Transverse colon (tissue), 4 donors: ENCODE measurements at regions not wholly inside any gene's neighbourhood (a gene's known extent, or its start where the extent isn't known, plus 50 kb on each side); places are given as distances from the start of the nearest gene placed in this dataset.

Source experiments
- POLR2AphosphoS5 ChIP-seq, 3 donors: sonication (generic); formaldehyde crosslinking; IDR thresholded peaks; one replicate each; pipeline ENCODE4 v1.6.1; 2016; ENCODE audit warnings: antibody characterized with exemption in 3 of 3
- TF ChIP-seq, protein P1 (sequence below), 5 experiments: fragments of 200-600 bp in 3 of 5; fragments of 450-650 bp in 2 of 5; sonication (generic) in 3 of 5; IDR thresholded peaks; 1 replicate in 2 of 5; 2 replicates in 3 of 5; pipeline ENCODE4 v1.5.1; 2016 to 2017; ENCODE audit warnings: antibody characterized with exemption in 5 of 5, inconsistent platforms in 3 of 5, mild to moderate bottlenecking in 2 of 5, moderate library complexity in 1 of 5

DNA sequence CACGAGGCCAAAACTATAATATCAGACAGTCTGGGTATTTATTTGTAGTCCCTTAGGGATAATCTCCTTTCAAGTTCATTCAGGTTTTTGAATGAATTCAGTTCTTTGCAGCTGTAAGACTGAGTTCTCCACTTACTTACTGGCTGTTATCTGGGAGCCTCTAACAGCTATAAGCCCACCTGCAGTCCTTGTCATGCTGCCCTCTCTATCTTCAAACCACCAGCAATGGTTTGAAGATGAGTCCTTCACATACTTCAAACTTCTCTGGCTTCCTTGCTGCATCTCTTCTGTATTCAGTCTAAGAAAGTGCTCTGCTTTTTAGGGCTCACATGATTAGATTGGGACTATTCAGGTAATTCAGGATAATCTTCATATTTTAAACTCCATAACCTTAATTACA is 154.5 kb upstream of the STT3B start:
- TF ChIP-seq, protein P1, sequence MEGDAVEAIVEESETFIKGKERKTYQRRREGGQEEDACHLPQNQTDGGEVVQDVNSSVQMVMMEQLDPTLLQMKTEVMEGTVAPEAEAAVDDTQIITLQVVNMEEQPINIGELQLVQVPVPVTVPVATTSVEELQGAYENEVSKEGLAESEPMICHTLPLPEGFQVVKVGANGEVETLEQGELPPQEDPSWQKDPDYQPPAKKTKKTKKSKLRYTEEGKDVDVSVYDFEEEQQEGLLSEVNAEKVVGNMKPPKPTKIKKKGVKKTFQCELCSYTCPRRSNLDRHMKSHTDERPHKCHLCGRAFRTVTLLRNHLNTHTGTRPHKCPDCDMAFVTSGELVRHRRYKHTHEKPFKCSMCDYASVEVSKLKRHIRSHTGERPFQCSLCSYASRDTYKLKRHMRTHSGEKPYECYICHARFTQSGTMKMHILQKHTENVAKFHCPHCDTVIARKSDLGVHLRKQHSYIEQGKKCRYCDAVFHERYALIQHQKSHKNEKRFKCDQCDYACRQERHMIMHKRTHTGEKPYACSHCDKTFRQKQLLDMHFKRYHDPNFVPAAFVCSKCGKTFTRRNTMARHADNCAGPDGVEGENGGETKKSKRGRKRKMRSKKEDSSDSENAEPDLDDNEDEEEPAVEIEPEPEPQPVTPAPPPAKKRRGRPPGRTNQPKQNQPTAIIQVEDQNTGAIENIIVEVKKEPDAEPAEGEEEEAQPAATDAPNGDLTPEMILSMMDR (IDR thresholded peaks at IDR 0.05): no peak
- no peak for TF ChIP-seq POLR2AphosphoS5 (IDR thresholded peaks at IDR 0.05)
